ENCODE measurements at regions not wholly inside any gene's neighbourhood (a gene's known extent, or its start where the extent isn't known, plus 50 kb on each side); places are given as distances from the start of the nearest gene placed in this dataset.

DNA sequence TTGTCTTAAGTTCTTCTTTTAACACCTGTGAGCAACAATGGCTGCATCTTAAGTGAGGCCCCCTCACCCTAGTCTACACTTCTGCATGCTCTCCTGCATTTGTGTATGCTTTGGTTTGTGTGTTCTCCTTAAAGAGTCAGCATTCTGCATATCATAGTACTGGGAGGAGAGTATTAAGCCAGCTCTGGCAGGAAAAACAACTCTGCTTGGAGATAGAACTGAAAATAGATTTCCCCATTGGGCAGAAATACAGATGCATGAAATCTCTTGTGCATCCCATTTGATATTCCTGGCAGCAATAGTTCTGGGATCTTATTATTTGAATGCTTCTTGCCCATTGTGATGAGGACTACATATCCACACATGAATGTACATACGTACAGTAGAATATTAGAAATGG, 70.6 kb upstream of the PRICKLE1 start:
- H3K27me3 ChIP-seq, result no peaks in the 10 kb centered on the region
- no peaks in the 10 kb centered on the region for H3K36me3 ChIP-seq
- H3K27ac ChIP-seq, result no peak overlapping the region
- no peak overlapping the region for H3K4me3 ChIP-seq
- FAIRE-seq (no peak), DNase-seq (no peak), ATAC-seq (no peak)
- intact Hi-C loops (cut with DNase I), result no loop called here
- TF ChIP-seq, protein P1, sequence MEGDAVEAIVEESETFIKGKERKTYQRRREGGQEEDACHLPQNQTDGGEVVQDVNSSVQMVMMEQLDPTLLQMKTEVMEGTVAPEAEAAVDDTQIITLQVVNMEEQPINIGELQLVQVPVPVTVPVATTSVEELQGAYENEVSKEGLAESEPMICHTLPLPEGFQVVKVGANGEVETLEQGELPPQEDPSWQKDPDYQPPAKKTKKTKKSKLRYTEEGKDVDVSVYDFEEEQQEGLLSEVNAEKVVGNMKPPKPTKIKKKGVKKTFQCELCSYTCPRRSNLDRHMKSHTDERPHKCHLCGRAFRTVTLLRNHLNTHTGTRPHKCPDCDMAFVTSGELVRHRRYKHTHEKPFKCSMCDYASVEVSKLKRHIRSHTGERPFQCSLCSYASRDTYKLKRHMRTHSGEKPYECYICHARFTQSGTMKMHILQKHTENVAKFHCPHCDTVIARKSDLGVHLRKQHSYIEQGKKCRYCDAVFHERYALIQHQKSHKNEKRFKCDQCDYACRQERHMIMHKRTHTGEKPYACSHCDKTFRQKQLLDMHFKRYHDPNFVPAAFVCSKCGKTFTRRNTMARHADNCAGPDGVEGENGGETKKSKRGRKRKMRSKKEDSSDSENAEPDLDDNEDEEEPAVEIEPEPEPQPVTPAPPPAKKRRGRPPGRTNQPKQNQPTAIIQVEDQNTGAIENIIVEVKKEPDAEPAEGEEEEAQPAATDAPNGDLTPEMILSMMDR (IDR thresholded peaks at IDR 0.05), result no peak
- H3K4me1 ChIP-seq, result no peaks in the 10 kb centered on the region
- H3K9me3 ChIP-seq, result no peaks in the 10 kb centered on the region
- 72 to 93% methylated on average over 1 of the region's 1 CpG for WGBS, 2 donors

DNA sequence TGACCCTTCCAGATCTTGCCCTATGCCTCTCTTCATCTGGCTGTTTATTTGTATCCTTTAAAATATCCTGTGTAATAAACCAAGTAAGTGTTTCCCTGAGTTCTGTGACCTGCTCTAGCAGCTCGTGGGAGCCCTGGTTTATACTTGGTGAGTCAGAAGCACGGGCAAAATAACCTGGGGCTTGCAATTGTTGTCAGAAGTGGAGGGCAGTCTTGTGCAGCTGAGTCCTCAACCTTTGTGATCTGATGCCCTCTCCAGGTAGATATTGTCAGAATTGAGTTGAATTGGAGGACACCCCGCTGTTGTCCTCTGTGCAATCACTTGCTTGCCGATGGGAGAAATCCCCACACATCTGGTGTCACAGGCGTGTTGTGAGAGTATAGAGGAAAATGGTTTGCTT, 62.5 kb upstream of the PRICKLE1 start:
- H3K36me3 ChIP-seq, result no peaks in the 10 kb centered on the region
- 53 to 64% methylated on average over 5 of the region's 5 CpGs for WGBS, 2 donors
- no peak overlapping the region for H3K4me3 ChIP-seq
- H3K27ac ChIP-seq, result no peak overlapping the region
- TF ChIP-seq, protein P1 (IDR thresholded peaks at IDR 0.05), result no peak
- DNase-seq, result no peak
- FAIRE-seq, result no peak
- no peak for ATAC-seq
- H3K9me3 ChIP-seq, result no peaks in the 10 kb centered on the region
- H3K27me3 ChIP-seq, result no peaks in the 10 kb centered on the region
- H3K4me1 ChIP-seq, result no peaks in the 10 kb centered on the region
- intact Hi-C loops (cut with DNase I), result no loop called here

DNA sequence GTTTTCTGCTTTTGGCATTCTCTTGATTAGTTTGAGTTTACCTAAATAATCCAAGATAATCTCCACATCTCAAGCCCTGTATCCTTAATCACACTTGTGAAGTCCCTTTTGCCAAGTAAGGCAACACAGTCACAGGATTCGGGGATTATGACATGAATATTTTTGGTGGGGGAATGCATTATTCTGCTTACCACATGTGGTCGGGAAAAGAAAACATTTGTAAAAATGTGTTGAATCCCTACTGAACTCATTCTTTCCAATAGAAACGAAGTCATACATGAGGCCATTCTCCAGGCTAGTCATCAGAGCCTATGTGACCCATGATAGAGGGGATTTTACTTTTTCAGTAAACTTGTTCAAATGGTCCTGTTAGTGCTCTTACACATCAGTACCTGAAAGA, 58.5 kb upstream of the PRICKLE1 start:
- Histone ChIP-seq H3K27ac (no peak overlapping the region), H3K36me3 (no peaks in the 10 kb centered on the region), H3K4me1 (no peaks in the 10 kb centered on the region), H3K4me3 (no peak overlapping the region), H3K9me3 (no peaks in the 10 kb centered on the region), H3K27me3 (no peaks in the 10 kb centered on the region)
- FAIRE-seq (no peak), ATAC-seq (no peak), DNase-seq (no peak)
- intact Hi-C loops (cut with DNase I), result no loop called here
- TF ChIP-seq, protein P1 (IDR thresholded peaks at IDR 0.05), result no peak
- 57 to 68% methylated on average over 3 of the region's 3 CpGs for WGBS, 2 donors

DNA sequence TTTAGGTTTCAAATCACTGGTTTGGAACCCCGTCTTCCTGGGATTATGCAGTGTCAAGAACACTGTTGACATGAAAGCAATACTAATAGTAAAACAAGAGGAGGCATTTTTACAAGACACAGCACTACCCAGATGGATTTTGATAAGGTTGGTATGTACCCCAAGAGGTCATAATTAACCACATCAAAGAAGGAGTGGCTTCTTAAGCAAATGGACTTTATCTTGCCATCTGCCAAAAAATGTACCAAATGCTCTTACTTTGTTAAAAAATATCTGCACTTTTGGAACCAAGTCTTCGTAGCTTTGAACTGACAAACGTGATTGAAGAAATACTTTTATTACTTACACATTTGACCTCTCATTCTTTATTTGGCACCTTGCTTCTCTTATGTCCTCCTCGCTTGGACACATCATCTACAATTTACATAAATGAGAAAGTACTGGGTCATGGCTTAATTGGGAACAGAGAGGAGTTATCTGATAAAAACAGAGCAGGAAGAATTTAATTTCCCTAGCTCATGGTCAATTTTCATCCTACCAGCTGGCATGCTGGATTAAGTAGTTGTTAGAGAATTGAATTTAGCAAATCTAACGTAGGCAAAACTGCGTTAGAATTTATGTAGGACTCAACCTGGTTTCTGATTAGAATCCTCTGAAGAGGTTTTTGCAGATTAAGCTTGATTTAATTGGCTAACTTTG, 54.5 kb upstream of the PRICKLE1 start:
- 75 to 78% methylated on average over 6 of the region's 6 CpGs for WGBS, 2 donors
- H3K27me3 ChIP-seq, result no peaks in the 10 kb centered on the region
- no peaks in the 10 kb centered on the region for H3K4me1 ChIP-seq
- no peaks in the 10 kb centered on the region for H3K9me3 ChIP-seq
- TF ChIP-seq, protein P1 (IDR thresholded peaks at IDR 0.05), result no peak
- H3K36me3 ChIP-seq, result no peaks in the 10 kb centered on the region
- H3K4me3 ChIP-seq, result no peak overlapping the region
- ATAC-seq (no peak), FAIRE-seq (no peak), DNase-seq (no peak)
- intact Hi-C loops (cut with DNase I), result no loop called here
- no peak overlapping the region for H3K27ac ChIP-seq

DNA sequence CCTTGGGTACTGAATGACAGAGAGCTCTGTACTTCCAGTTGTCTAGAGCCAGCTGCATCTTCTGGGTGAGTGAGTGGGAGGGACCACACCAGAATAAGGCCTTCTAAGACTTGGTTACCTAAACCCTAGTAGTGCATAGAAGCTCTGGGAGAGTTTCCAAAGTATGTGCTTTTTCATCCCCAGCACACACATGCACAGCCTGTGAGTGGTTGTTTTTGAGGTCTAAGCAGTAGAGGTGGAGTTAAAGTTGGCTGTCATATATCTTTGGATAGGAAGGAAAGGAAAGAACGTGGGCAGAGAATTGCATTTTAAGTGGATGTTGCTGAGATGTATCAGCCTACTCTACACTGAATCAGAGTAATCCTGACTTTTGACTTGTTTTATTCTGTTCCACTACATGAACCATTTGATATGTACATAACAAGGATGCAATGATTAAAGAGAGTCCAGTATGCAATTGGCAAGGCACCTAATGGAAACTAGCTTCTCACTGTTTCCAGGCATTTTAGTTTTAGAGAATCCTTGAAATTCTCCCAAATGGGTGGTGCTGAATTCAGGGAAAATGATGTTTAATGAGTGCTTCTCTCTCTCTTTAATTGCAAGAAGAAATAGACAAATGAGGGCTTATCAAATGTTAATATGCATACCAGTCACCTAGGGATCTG, 51.8 kb upstream of the PRICKLE1 start:
- Histone ChIP-seq H3K4me3 (no peak overlapping the region), H3K4me1 (no peaks in the 10 kb centered on the region), H3K27me3 (no peaks in the 10 kb centered on the region), H3K27ac (no peak overlapping the region), H3K36me3 (no peaks in the 10 kb centered on the region), H3K9me3 (no peaks in the 10 kb centered on the region)
- intact Hi-C loops (cut with DNase I), result no loop called here
- 53 to 58% methylated on average over 1 of the region's 1 CpG for WGBS, 2 donors
- DNase-seq (no peak), FAIRE-seq (no peak), ATAC-seq (no peak)
- TF ChIP-seq, protein P1 (IDR thresholded peaks at IDR 0.05), result no peak
